Muscle layer of duodenum (tissue), 2 donors: ENCODE measurements at regions not wholly inside any gene's neighbourhood (a gene's known extent, or its start where the extent isn't known, plus 50 kb on each side); places are given as distances from the start of the nearest gene placed in this dataset.

Experiments used
- H3K27ac ChIP-seq: one replicate; pipeline ENCODE4 v1.7.0; 2013; ENCODE audit warnings: mild to moderate bottlenecking, low read length
- H3K27me3 ChIP-seq: one replicate; pipeline ENCODE4 v1.7.0; 2013; ENCODE audit warnings: low read depth, mild to moderate bottlenecking, control low read depth, low read length
- H3K36me3 ChIP-seq, 2 donors: one replicate each; pipeline ENCODE4 v1.7.0; 2013; ENCODE audit warnings: low read length in 2 of 2, control low read depth in 1 of 2, mild to moderate bottlenecking in 1 of 2; ENCODE audit not compliant: insufficient read depth in 2 of 2, control insufficient read depth in 1 of 2
- H3K4me1 ChIP-seq, 2 donors: one replicate each; pipeline ENCODE4 v1.7.0; 2013; ENCODE audit warnings: low read length in 2 of 2, mild to moderate bottlenecking in 2 of 2, control low read depth in 1 of 2, moderate library complexity in 1 of 2; ENCODE audit not compliant: insufficient read depth in 2 of 2, control insufficient read depth in 1 of 2
- H3K4me3 ChIP-seq, 2 donors: one replicate each; pipeline ENCODE4 v1.7.0; 2013; ENCODE audit warnings: low read length in 2 of 2, low read depth in 1 of 2, mild to moderate bottlenecking in 1 of 2
- H3K9me3 ChIP-seq, 2 donors: one replicate each; pipeline ENCODE4 v1.7.0; 2013; ENCODE audit warnings: low read length in 2 of 2, control low read depth in 1 of 2, mild to moderate bottlenecking in 1 of 2; ENCODE audit not compliant: control insufficient read depth in 1 of 2
- donor health status: healthy.

GRCh38 chr11:104408630-104409029 is 244.7 kb upstream of the PDGFD start:
- H3K27me3 ChIP-seq = no peaks in the 10 kb centered on the region
- no peaks in the 10 kb centered on the region for H3K9me3 ChIP-seq
- H3K4me1 ChIP-seq = no peaks in the 10 kb centered on the region
- H3K4me3 ChIP-seq = no peak overlapping the region
- no peak overlapping the region for H3K27ac ChIP-seq
- no peaks in the 10 kb centered on the region for H3K36me3 ChIP-seq

GRCh38 chr11:104405277-104405676 is 241.3 kb upstream of the PDGFD start:
- Histone ChIP-seq H3K4me1 (no peaks in the 10 kb centered on the region), H3K27me3 (no peaks in the 10 kb centered on the region), H3K9me3 (no peaks in the 10 kb centered on the region), H3K27ac (no peak overlapping the region), H3K36me3 (no peaks in the 10 kb centered on the region), H3K4me3 (no peak overlapping the region)

GRCh38 chr11:104404231-104405175 is 240.6 kb upstream of the PDGFD start:
- Histone ChIP-seq H3K27me3 (no peaks in the 10 kb centered on the region), H3K4me3 (no peak overlapping the region), H3K9me3 (no peaks in the 10 kb centered on the region), H3K36me3 (no peaks in the 10 kb centered on the region), H3K27ac (no peak overlapping the region), H3K4me1 (no peaks in the 10 kb centered on the region)

- H3K9me3 ChIP-seq = no peaks in the 10 kb centered on the region
- H3K36me3 ChIP-seq = no peaks in the 10 kb centered on the region
- H3K4me1 ChIP-seq = no peaks in the 10 kb centered on the region
- no peaks in the 10 kb centered on the region for H3K27me3 ChIP-seq
- H3K27ac ChIP-seq = no peak overlapping the region
- H3K4me3 ChIP-seq = no peak overlapping the region
These were observed 239.0 kb upstream of the PDGFD start for GRCh38 chr11:104402812-104403521.

- no peaks in the 10 kb centered on the region for H3K36me3 ChIP-seq
- H3K4me1 ChIP-seq = no peaks in the 10 kb centered on the region
- no peaks in the 10 kb centered on the region for H3K27me3 ChIP-seq
- no peaks in the 10 kb centered on the region for H3K9me3 ChIP-seq
- no peak overlapping the region for H3K4me3 ChIP-seq
- no peak overlapping the region for H3K27ac ChIP-seq
These were observed 230.6 kb upstream of the PDGFD start for GRCh38 chr11:104394508-104394907.

GRCh38 chr11:104390651-104391050 is 226.7 kb upstream of the PDGFD start:
- H3K4me1 ChIP-seq = no peaks in the 10 kb centered on the region
- H3K27me3 ChIP-seq = no peaks in the 10 kb centered on the region
- H3K9me3 ChIP-seq = no peaks in the 10 kb centered on the region
- H3K36me3 ChIP-seq = no peaks in the 10 kb centered on the region
- H3K27ac ChIP-seq = no peak overlapping the region
- no peak overlapping the region for H3K4me3 ChIP-seq

GRCh38 chr11:104385884-104386283 is 221.9 kb upstream of the PDGFD start:
- no peak overlapping the region for H3K4me3 ChIP-seq
- no peaks in the 10 kb centered on the region for H3K4me1 ChIP-seq
- H3K36me3 ChIP-seq = no peaks in the 10 kb centered on the region
- H3K9me3 ChIP-seq = no peaks in the 10 kb centered on the region
- no peaks in the 10 kb centered on the region for H3K27me3 ChIP-seq
- no peak overlapping the region for H3K27ac ChIP-seq

- H3K4me3 ChIP-seq = no peak overlapping the region
- no peaks in the 10 kb centered on the region for H3K4me1 ChIP-seq
- no peaks in the 10 kb centered on the region for H3K27me3 ChIP-seq
- no peaks in the 10 kb centered on the region for H3K9me3 ChIP-seq
- H3K27ac ChIP-seq = no peak overlapping the region
- H3K36me3 ChIP-seq = no peaks in the 10 kb centered on the region
These were observed 216.4 kb upstream of the PDGFD start for GRCh38 chr11:104380358-104380757.

GRCh38 chr11:104372111-104372510 is 208.2 kb upstream of the PDGFD start:
- Histone ChIP-seq H3K4me3 (no peak overlapping the region), H3K4me1 (no peaks in the 10 kb centered on the region), H3K9me3 (no peaks in the 10 kb centered on the region), H3K36me3 (no peaks in the 10 kb centered on the region), H3K27me3 (no peaks in the 10 kb centered on the region), H3K27ac (no peak overlapping the region)

- Histone ChIP-seq H3K27ac (no peak overlapping the region), H3K4me1 (no peaks in the 10 kb centered on the region), H3K4me3 (no peak overlapping the region), H3K9me3 (no peaks in the 10 kb centered on the region), H3K27me3 (no peaks in the 10 kb centered on the region), H3K36me3 (no peaks in the 10 kb centered on the region)
These were observed 206.5 kb upstream of the PDGFD start for GRCh38 chr11:104370478-104370877.

GRCh38 chr11:104369761-104370160 is 205.8 kb upstream of the PDGFD start:
- no peak overlapping the region for H3K4me3 ChIP-seq

More at GRCh38 chr11:104369761-104370160, 205.8 kb upstream of the PDGFD start:
- Histone ChIP-seq H3K4me1 (no peaks in the 10 kb centered on the region), H3K9me3 (no peaks in the 10 kb centered on the region), H3K36me3 (no peaks in the 10 kb centered on the region), H3K27me3 (no peaks in the 10 kb centered on the region), H3K27ac (no peak overlapping the region)
